GM23338 (cell line): ENCODE measurements at regions not wholly inside any gene's neighbourhood (a gene's known extent, or its start where the extent isn't known, plus 50 kb on each side); places are given as distances from the start of the nearest gene placed in this dataset.

Source experiments
- ATAC-seq: fragments of 200-7000 bp; cut with Tn5 transposase; 3 replicates; pipeline ENCODE4 v1.9.1; 2020
- DNase-seq: peaks from one replicate; pipeline ENCODE4 v3.0.0-alpha.2; 2015; ENCODE audit warnings: low spot score
- H2AFZ ChIP-seq: fragments of 200-600 bp; sonication (generic); 2 replicates; pipeline ENCODE4 v1.8.0; 2016; ENCODE audit warnings: antibody characterized with exemption, mild to moderate bottlenecking, moderate library complexity
- H3F3A ChIP-seq: fragments of 200-600 bp; sonication (generic); replicated peaks from 2 replicates; pipeline ENCODE4 v1.8.0; 2017; ENCODE audit warnings: antibody characterized with exemption, mixed run types, low read depth
- H3K27ac ChIP-seq: fragments of 200-600 bp; sonication (generic); 2 replicates; pipeline ENCODE4 v1.6.1; 2016; ENCODE audit warnings: low read depth
- H3K27me3 ChIP-seq: fragments of 200-600 bp; sonication (generic); 2 replicates; pipeline ENCODE4 v1.8.0; 2016; ENCODE audit warnings: mild to moderate bottlenecking, mixed run types, moderate library complexity; ENCODE audit not compliant: insufficient read depth
- H3K36me3 ChIP-seq: fragments of 200-600 bp; sonication (generic); 2 replicates; pipeline ENCODE4 v1.8.0; 2016; ENCODE audit warnings: mild to moderate bottlenecking; ENCODE audit not compliant: insufficient read depth
- H3K4me1 ChIP-seq: fragments of 200-600 bp; sonication (generic); 2 replicates; pipeline ENCODE4 v1.8.0; 2016; ENCODE audit warnings: mild to moderate bottlenecking, moderate library complexity; ENCODE audit not compliant: insufficient read depth
- H3K4me2 ChIP-seq: fragments of 200-600 bp; sonication (generic); 2 replicates; pipeline ENCODE4 v1.7.1; 2017; ENCODE audit warnings: mixed run types
- H3K4me3 ChIP-seq: fragments of 200-600 bp; sonication (generic); 2 replicates; pipeline ENCODE4 v1.6.1; 2016; ENCODE audit warnings: mixed run types
- H3K79me2 ChIP-seq: fragments of 200-600 bp; sonication (generic); replicated peaks from 2 replicates; pipeline ENCODE4 v1.8.0; 2017; ENCODE audit warnings: mild to moderate bottlenecking; ENCODE audit not compliant: insufficient read depth
- H3K9me2 ChIP-seq: fragments of 200-600 bp; sonication (generic); 2 replicates; pipeline ENCODE4 v1.8.0; 2017; ENCODE audit not compliant: insufficient read depth
- H4K20me1 ChIP-seq: fragments of 200-600 bp; sonication (generic); replicated peaks from 2 replicates; pipeline ENCODE4 v1.8.0; 2017; ENCODE audit warnings: mild to moderate bottlenecking; ENCODE audit not compliant: insufficient read depth
- H3K27ac Mint-ChIP-seq: 2 replicates; pipeline ENCODE4 v1.8.0; 2020; ENCODE audit warnings: inconsistent platforms, mild to moderate bottlenecking, moderate library complexity, mixed read lengths
- H3K27me3 Mint-ChIP-seq: 3 replicates; pipeline ENCODE4 v1.8.0; 2022; ENCODE audit warnings: low read depth, mild to moderate bottlenecking, moderate library complexity, mixed read lengths, inconsistent platforms; ENCODE audit not compliant: insufficient read depth, poor library complexity
- H3K36me3 Mint-ChIP-seq: 3 replicates; pipeline ENCODE4 v1.8.0; 2021; ENCODE audit warnings: low read depth, mild to moderate bottlenecking, inconsistent platforms, moderate library complexity, mixed read lengths
- H3K4me1 Mint-ChIP-seq: 3 replicates; pipeline ENCODE4 v1.8.0; 2020; ENCODE audit warnings: mild to moderate bottlenecking, inconsistent platforms, mixed read lengths
- H3K4me3 Mint-ChIP-seq: 3 replicates; pipeline ENCODE4 v1.8.0; 2021; ENCODE audit warnings: moderate library complexity, mild to moderate bottlenecking, inconsistent platforms, mixed read lengths
- H3K9me3 Mint-ChIP-seq: 3 replicates; pipeline ENCODE4 v1.8.0; 2020; ENCODE audit warnings: moderate library complexity, mild to moderate bottlenecking, inconsistent platforms, mixed read lengths
- CREB1 ChIP-seq: fragments of 250-450 bp; sonication (Bioruptor Pico); IDR thresholded peaks from 2 replicates; pipeline ENCODE4 v1.5.0; 2020; ENCODE audit warnings: low read depth, mild to moderate bottlenecking, moderate library complexity
- CTCF ChIP-seq, 2 experiments: fragments of 200-600 bp in 1 of 2; sonication (generic) in 1 of 2; conservative IDR thresholded peaks; 2 replicates each; pipeline versions ENCODE4 v1.5.1 to v1.6.1; 2016 to 2017; ENCODE audit warnings: antibody characterized with exemption in 2 of 2, low read depth in 2 of 2, mild to moderate bottlenecking in 2 of 2, moderate library complexity in 1 of 2
- ETS1 ChIP-seq: IDR thresholded peaks from 2 replicates; pipeline ENCODE4 v1.6.1; 2016; ENCODE audit warnings: antibody characterized with exemption
- EZH2 ChIP-seq: fragments of 200-600 bp; sonication (generic); IDR thresholded peaks from one replicate; pipeline ENCODE4 v1.8.0; 2017; ENCODE audit warnings: antibody characterized with exemption, mild to moderate bottlenecking, low read depth; ENCODE audit not compliant: unreplicated experiment
- EZH2phosphoT487 ChIP-seq: fragments of 200-600 bp; sonication (generic); IDR thresholded peaks from one replicate; pipeline ENCODE4 v1.8.1; 2018; ENCODE audit warnings: antibody characterized with exemption; ENCODE audit not compliant: unreplicated experiment
- JUNB ChIP-seq: IDR thresholded peaks from one replicate; pipeline ENCODE4 v1.6.1; 2016; ENCODE audit warnings: antibody characterized with exemption; ENCODE audit not compliant: unreplicated experiment
- POLR2AphosphoS5 ChIP-seq: IDR thresholded peaks from 2 replicates; pipeline ENCODE4 v1.6.1; 2016; ENCODE audit warnings: antibody characterized with exemption, low read depth
- REST ChIP-seq: IDR thresholded peaks from one replicate; pipeline ENCODE4 v1.6.1; 2018; ENCODE audit warnings: antibody characterized with exemption; ENCODE audit not compliant: unreplicated experiment
- ZNF331 ChIP-seq: fragments of 250-450 bp; sonication (Bioruptor Pico); IDR thresholded peaks from 2 replicates; pipeline ENCODE4 v1.5.0; 2020; ENCODE audit warnings: low read depth, mild to moderate bottlenecking, moderate library complexity
- ZNF462 ChIP-seq: fragments of 250-450 bp; sonication (Bioruptor Pico); IDR thresholded peaks from 2 replicates; pipeline ENCODE4 v1.5.0; 2020; ENCODE audit warnings: mild to moderate bottlenecking, moderate library complexity

- no peak for TF ChIP-seq CTCF (conservative IDR thresholded peaks at IDR 0.05; ENCODE audit: low read depth in 2 of 2)
- TF ChIP-seq EZH2phosphoT487, result no peak
- TF ChIP-seq POLR2AphosphoS5, result no peak
- no peak for TF ChIP-seq CREB1 (CRISPR knock-in tag)
- no peak for TF ChIP-seq ZNF331 (CRISPR knock-in tag)
- TF ChIP-seq REST, result no peak
- TF ChIP-seq EZH2, result no peak
Observed at GRCh38 chr6:139643986-139644385, 269.5 kb upstream of the CITED2 start (continued).

GRCh38 chr6:139642346-139642745 is 267.9 kb upstream of the CITED2 start:
- Histone ChIP-seq H3K27ac (no peak overlapping the region), H2AFZ (no peak overlapping the region), H3K4me2 (no peak overlapping the region), H3K4me1 (no peaks in the 10 kb centered on the region), H3F3A (no peaks in the 10 kb centered on the region), H3K36me3 (no peaks in the 10 kb centered on the region; the same call in 1 of the 2 replicates), H3K4me3 (no peak overlapping the region), H3K27me3 (no peaks in the 10 kb centered on the region), H3K79me2 (no peaks in the 10 kb centered on the region), H3K9me2 (peaks cover 7% of the 10 kb centered on the region; the same call in 1 of the 2 replicates), H4K20me1 (no peaks in the 10 kb centered on the region)
- ATAC-seq, result no peak
- Mint-ChIP-seq H3K9me3 (no peaks in the 10 kb centered on the region), H3K36me3 (no peaks in the 10 kb centered on the region; the same call in 2 of the 3 replicates), H3K27ac (no peak overlapping the region), H3K4me3 (no peak overlapping the region), H3K4me1 (no peaks in the 10 kb centered on the region), H3K27me3 (peaks cover 1% of the 10 kb centered on the region)
- TF ChIP-seq ZNF462, result no peak
- TF ChIP-seq JUNB, result no peak
- no peak for TF ChIP-seq ETS1
- no peak for TF ChIP-seq CREB1 (CRISPR knock-in tag)
- no peak for TF ChIP-seq EZH2phosphoT487
- no peak for DNase-seq
